Body of pancreas (tissue), 4 donors: ENCODE measurements at regions not wholly inside any gene's neighbourhood (a gene's known extent, or its start where the extent isn't known, plus 50 kb on each side); places are given as distances from the start of the nearest gene placed in this dataset.

Source experiments
- ATAC-seq: fragments of 150-250 bp; one replicate; pipeline ENCODE4 v1.9.1; 2016
- DNase-seq, 4 donors: peaks; one replicate each; pipeline ENCODE4 v3.0.0-alpha.2; 2019
- H3K27ac ChIP-seq, 4 donors: fragments of 200-600 bp; sonication (generic); 1 replicate in 3 of 4; 2 replicates in 1 of 4; pipeline versions ENCODE4 v1.5.1 to v1.6.1; 2016 to 2019; ENCODE audit warnings: mild to moderate bottlenecking in 1 of 4, mixed read lengths in 1 of 4, moderate library complexity in 1 of 4
- H3K27me3 ChIP-seq, 2 donors: fragments of 200-600 bp; sonication (generic); one replicate each; pipeline ENCODE4 v1.6.0; 2016; ENCODE audit warnings: mild to moderate bottlenecking in 1 of 2
- H3K36me3 ChIP-seq, 2 donors: fragments of 200-600 bp; sonication (generic); replicated peaks in 1 of 2; 2 replicates each; pipeline ENCODE4 v1.5.1; 2016; ENCODE audit warnings: low read depth in 2 of 2; ENCODE audit not compliant: insufficient read depth in 1 of 2
- H3K4me1 ChIP-seq: fragments of 200-600 bp; sonication (generic); one replicate; pipeline ENCODE4 v1.6.0; 2016
- H3K4me3 ChIP-seq, 2 donors: fragments of 200-600 bp; sonication (generic); 1 replicate in 1 of 2; 2 replicates in 1 of 2; pipeline ENCODE4 v1.5.1; 2016 to 2019
- H3K9me3 ChIP-seq, 3 donors: fragments of 200-600 bp; sonication (generic); 1 replicate in 2 of 3; 2 replicates in 1 of 3; pipeline ENCODE4 v1.5.1; 2016
- POLR2A ChIP-seq, 3 donors: fragments of 450-650 bp; IDR thresholded peaks; one replicate each; pipeline ENCODE4 v1.6.1; 2016; ENCODE audit warnings: antibody characterized with exemption in 3 of 3, mild to moderate bottlenecking in 2 of 3
- WGBS, 2 donors: methylation state at CpG; one replicate each; pipeline ENCODE4 v1.1.5; 2017; 5-methylcytosine and 5-hydroxymethylcytosine counted together
- intact Hi-C: fragments of 100-400 bp; cut with DNase I; formaldehyde crosslinking; loops from one replicate; pipeline ENCODE4 v1.15.1; 2023
- TF ChIP-seq, protein P1 (sequence below), 7 experiments: fragments of 450-650 bp in 4 of 7; fragments of 200-600 bp in 3 of 7; sonication (generic) in 3 of 7; IDR thresholded peaks; one replicate each; pipeline ENCODE4 v1.5.1; 2016 to 2019; ENCODE audit warnings: antibody characterized with exemption in 7 of 7

DNA sequence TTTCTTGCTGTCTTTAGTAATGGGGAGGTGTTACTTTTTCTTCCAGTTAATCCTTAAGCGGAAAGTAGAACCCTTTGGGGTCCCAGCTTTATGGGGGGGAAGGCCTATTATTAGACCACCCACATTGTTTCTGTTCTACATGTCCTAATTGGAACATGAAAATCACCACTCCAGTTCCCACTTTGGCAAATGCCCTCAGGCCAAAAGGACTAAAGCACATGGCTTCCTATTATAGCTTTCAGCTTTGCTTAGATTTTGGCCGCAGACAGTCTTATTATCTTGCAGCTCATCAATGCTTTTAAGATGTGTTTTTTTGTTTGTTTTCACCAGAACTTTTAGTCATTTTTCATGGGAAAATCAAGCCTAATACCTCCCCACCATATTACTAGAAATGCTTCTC is 296.8 kb upstream of the ANKH start:
- Histone ChIP-seq H3K36me3 (no peaks in the 10 kb centered on the region), H3K27ac (no peak overlapping the region), H3K4me1 (no peaks in the 10 kb centered on the region), H3K27me3 (no peaks in the 10 kb centered on the region), H3K4me3 (no peak overlapping the region), H3K9me3 (no peaks in the 10 kb centered on the region)
- 49 to 71% methylated on average over 2 of the region's 2 CpGs for WGBS, 2 donors
- ATAC-seq (no peak), DNase-seq (no peak)
- intact Hi-C loops: no loop called here
- TF ChIP-seq, protein P1, sequence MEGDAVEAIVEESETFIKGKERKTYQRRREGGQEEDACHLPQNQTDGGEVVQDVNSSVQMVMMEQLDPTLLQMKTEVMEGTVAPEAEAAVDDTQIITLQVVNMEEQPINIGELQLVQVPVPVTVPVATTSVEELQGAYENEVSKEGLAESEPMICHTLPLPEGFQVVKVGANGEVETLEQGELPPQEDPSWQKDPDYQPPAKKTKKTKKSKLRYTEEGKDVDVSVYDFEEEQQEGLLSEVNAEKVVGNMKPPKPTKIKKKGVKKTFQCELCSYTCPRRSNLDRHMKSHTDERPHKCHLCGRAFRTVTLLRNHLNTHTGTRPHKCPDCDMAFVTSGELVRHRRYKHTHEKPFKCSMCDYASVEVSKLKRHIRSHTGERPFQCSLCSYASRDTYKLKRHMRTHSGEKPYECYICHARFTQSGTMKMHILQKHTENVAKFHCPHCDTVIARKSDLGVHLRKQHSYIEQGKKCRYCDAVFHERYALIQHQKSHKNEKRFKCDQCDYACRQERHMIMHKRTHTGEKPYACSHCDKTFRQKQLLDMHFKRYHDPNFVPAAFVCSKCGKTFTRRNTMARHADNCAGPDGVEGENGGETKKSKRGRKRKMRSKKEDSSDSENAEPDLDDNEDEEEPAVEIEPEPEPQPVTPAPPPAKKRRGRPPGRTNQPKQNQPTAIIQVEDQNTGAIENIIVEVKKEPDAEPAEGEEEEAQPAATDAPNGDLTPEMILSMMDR (IDR thresholded peaks at IDR 0.05): no peak
- no peak for TF ChIP-seq POLR2A (IDR thresholded peaks at IDR 0.05)

DNA sequence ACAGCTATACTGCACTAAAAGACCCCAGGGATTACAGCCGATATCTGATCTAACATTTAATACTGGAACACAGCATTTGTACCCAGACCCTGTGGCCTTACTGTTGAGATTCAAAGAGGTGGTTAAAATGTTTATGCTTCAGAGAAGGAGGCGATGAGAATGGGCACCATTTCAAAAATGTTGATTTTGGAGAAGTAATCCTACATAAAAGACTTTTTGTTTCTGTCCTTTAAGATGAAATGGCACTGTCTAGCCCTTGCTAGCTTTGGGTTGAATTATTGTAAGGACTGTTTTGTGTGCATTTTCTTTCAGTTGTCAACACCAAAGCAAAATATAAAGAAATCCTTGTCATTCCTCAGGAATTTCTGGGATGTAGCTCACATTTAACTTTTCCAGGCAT is 288.5 kb upstream of the ANKH start:
- Histone ChIP-seq H3K9me3 (no peaks in the 10 kb centered on the region), H3K27me3 (no peaks in the 10 kb centered on the region), H3K27ac (no peak overlapping the region), H3K4me3 (no peak overlapping the region), H3K36me3 (no peaks in the 10 kb centered on the region), H3K4me1 (no peaks in the 10 kb centered on the region)
- TF ChIP-seq, protein P1 (IDR thresholded peaks at IDR 0.05): no peak
- no peak for TF ChIP-seq POLR2A (IDR thresholded peaks at IDR 0.05)
- DNase-seq (no peak), ATAC-seq (no peak)
- WGBS, 2 donors: 51 to 52% methylated on average over 2 of the region's 2 CpGs
- intact Hi-C loops: no loop called here

DNA sequence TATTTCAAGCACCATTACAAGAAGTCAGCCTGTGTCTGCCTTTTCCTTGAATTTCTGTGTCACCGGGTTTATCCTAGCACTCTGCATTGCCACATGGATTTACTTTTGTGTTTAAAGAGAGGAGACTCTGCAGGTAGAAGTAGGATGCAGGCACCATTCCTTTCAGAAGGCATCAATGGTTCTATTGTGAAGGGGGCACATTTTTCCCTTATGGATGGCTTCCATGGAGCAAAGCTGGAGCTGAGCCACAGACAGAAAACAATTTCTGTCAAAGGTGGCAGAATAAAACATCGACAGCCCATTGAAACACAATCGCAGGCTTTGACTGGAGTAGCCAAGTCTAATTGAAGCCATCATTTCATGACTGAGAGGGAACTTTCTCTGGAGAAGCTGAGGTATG is 288.0 kb upstream of the ANKH start:
- H3K27ac ChIP-seq: no peak overlapping the region
- WGBS, 2 donors: 68 to 72% methylated on average over 3 of the region's 3 CpGs

DNA sequence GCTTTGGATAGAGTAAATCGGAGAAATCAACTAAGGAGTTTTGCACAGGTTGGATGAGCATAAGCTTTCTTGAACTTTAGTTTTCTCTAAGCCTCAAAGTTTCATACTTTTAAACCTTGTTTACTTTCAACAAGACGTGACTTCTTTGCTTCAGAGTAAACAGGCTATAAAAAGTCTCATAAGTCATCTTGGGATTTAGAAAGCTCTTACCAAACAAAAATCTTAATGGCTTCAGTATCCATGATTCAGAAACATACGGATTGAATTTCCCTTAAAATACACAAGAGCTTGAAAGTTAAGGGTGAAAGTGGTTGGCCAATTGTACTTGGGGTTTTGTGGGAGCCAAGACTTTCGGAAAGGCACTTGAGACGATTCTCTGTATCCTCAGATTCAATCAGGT is 270.9 kb upstream of the ANKH start:
- intact Hi-C loops: no loop called here
- no peak for DNase-seq
- no peak for ATAC-seq
- TF ChIP-seq, protein P1 (IDR thresholded peaks at IDR 0.05): no peak
- TF ChIP-seq POLR2A (IDR thresholded peaks at IDR 0.05): no peak
- Histone ChIP-seq H3K36me3 (no peaks in the 10 kb centered on the region), H3K27me3 (no peaks in the 10 kb centered on the region), H3K4me3 (no peak overlapping the region), H3K4me1 (no peaks in the 10 kb centered on the region), H3K9me3 (no peaks in the 10 kb centered on the region), H3K27ac (no peak overlapping the region)
- 41 to 51% methylated on average over 5 of the region's 5 CpGs for WGBS, 2 donors

More for the DNA sequence above, 288.0 kb upstream of the ANKH start:
- Histone ChIP-seq H3K4me3 (no peak overlapping the region), H3K4me1 (no peaks in the 10 kb centered on the region), H3K36me3 (no peaks in the 10 kb centered on the region), H3K9me3 (no peaks in the 10 kb centered on the region), H3K27me3 (no peaks in the 10 kb centered on the region)
- no peak for DNase-seq
- TF ChIP-seq, protein P1 (IDR thresholded peaks at IDR 0.05): no peak
- no peak for TF ChIP-seq POLR2A (IDR thresholded peaks at IDR 0.05)
- intact Hi-C loops: no loop called here
- ATAC-seq: no peak

DNA sequence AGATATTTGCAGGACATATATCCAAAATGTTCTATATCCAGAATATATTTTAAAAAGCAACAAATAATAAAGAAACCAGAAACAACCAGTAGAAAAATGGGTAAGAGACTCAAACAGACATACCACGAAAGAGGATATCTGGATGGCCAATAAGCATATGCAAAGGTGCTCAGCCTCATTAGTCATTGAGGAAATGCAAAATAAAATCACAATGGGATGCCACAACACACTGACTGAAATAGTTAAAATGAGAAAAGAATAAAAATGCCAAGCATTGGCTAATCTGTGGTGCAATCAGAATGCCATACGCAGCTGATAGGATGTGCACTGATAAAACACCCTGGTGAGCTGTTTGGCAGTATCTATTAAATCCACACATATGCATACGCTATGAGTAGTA is 265.8 kb upstream of the ANKH start:
- WGBS, 2 donors: 56 to 59% methylated on average over 3 of the region's 3 CpGs
- no peaks in the 10 kb centered on the region for H3K9me3 ChIP-seq
- no peak overlapping the region for H3K27ac ChIP-seq
- DNase-seq (no peak), ATAC-seq (no peak)
- intact Hi-C loops: no loop called here
- no peaks in the 10 kb centered on the region for H3K27me3 ChIP-seq
- no peaks in the 10 kb centered on the region for H3K4me1 ChIP-seq
- H3K36me3 ChIP-seq: no peaks in the 10 kb centered on the region
- no peak for TF ChIP-seq POLR2A (IDR thresholded peaks at IDR 0.05)
- TF ChIP-seq, protein P1 (IDR thresholded peaks at IDR 0.05): no peak
- no peak overlapping the region for H3K4me3 ChIP-seq
